GM13977 (cell line): ENCODE measurements at regions not wholly inside any gene's neighbourhood (a gene's known extent, or its start where the extent isn't known, plus 50 kb on each side); places are given as distances from the start of the nearest gene placed in this dataset.

ENCODE experiments used
- DNase-seq: peaks from one replicate; pipeline ENCODE4 v3.0.0; 2012; ENCODE audit warnings: low spot score
- in situ Hi-C: fragments of 300-500 bp; cut with MboI; formaldehyde crosslinking; loops from one replicate; pipeline ENCODE4 v1.12.0; 2022; ENCODE audit warnings: low sequenced_read_pairs, low pct_unique_long_range_greater_than_20kb, mixed read lengths, inconsistent platforms; ENCODE audit not compliant: unreplicated experiment
- TF ChIP-seq, protein P1 (sequence below): IDR thresholded peaks from 2 replicates; pipeline ENCODE4 v1.5.1; 2012; ENCODE audit warnings: mild to moderate bottlenecking, control low read depth; ENCODE audit not compliant: insufficient read depth; ENCODE audit errors: extremely low read depth, missing control alignments

DNA sequence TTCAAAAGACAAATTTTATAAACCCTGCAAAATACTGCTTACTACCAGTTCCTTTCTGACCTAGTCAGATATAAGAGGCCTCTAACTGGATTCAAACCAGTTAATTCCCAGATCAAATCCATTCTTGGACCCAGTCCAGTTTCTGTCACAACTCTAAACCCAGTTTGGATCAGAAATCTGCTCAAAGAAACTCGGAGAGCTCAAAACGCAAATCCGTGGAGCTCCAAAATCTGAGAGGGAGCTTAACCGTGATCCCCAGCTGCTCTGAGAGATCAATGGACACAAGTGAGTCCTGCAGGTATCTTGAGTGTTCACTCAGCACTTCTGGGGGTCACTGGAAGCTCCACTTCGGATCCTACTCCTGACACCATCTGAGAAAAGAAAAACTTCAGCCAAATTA, 348.1 kb upstream of the PTGER4 start:
- DNase-seq, result no peak
- TF ChIP-seq, protein P1, sequence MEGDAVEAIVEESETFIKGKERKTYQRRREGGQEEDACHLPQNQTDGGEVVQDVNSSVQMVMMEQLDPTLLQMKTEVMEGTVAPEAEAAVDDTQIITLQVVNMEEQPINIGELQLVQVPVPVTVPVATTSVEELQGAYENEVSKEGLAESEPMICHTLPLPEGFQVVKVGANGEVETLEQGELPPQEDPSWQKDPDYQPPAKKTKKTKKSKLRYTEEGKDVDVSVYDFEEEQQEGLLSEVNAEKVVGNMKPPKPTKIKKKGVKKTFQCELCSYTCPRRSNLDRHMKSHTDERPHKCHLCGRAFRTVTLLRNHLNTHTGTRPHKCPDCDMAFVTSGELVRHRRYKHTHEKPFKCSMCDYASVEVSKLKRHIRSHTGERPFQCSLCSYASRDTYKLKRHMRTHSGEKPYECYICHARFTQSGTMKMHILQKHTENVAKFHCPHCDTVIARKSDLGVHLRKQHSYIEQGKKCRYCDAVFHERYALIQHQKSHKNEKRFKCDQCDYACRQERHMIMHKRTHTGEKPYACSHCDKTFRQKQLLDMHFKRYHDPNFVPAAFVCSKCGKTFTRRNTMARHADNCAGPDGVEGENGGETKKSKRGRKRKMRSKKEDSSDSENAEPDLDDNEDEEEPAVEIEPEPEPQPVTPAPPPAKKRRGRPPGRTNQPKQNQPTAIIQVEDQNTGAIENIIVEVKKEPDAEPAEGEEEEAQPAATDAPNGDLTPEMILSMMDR, result no peak
- in situ Hi-C loops, result no loop called here

GRCh38 chr5:40321514-40321913, 358.2 kb upstream of the PTGER4 start:
- TF ChIP-seq, protein P1, result no peak
- in situ Hi-C loops, result no loop called here
- DNase-seq, result no peak

DNA sequence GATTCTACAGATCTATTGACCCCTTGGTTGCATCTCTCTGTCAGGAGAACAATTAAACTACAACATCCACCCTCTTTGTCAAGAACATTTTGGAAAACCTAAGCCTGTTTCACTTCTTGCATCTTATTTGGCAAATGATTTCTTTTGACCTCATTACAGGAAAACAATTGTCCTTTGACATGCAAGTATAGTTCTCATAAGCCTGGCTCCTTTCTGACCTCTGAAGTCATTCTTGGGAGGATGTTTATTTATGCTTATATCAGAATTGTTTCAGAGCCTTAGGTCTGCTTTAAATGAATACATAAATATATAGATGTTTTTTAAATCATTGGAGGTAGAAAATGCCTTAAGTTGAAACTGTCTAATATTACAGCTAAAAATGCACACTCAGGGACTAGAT, 361.3 kb upstream of the PTGER4 start:
- in situ Hi-C loops, result no loop called here
- TF ChIP-seq, protein P1, result no peak
- no peak for DNase-seq

- TF ChIP-seq, protein P1, result no peak
- no peak for DNase-seq
- in situ Hi-C loops, result no loop called here
Measured at GRCh38 chr5:40317023-40317422, 362.7 kb upstream of the PTGER4 start.

GRCh38 chr5:40315126-40315525, 364.6 kb upstream of the PTGER4 start:
- no peak for DNase-seq
- in situ Hi-C loops, result no loop called here
- TF ChIP-seq, protein P1, result no peak

DNA sequence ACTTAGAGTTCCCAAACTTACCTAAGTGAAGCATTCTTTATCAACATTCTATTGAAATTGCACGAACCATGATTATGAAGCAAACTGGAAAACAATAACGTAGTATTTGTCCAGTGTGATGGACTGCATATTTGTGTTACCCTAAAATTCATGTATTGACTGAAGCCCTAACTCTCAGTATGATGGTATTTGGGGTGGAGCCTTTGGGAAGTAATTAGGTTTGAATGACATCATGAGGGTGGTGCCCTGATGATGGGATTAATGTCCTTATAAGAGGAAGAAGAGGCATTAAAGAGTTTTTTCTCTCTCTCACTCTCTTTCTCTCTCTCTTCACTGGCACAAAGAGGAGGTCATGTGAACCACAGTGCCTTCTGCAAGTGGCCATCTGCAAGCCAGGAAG, 365.4 kb upstream of the PTGER4 start:
- no peak for DNase-seq
- in situ Hi-C loops, result no loop called here
- TF ChIP-seq, protein P1, result no peak

- in situ Hi-C loops, result no loop called here
- DNase-seq, result no peak
- TF ChIP-seq, protein P1, result no peak
Measured at GRCh38 chr5:40312205-40312604, 367.5 kb upstream of the PTGER4 start.
